GM23338 (cell line): ENCODE measurements at regions not wholly inside any gene's neighbourhood (a gene's known extent, or its start where the extent isn't known, plus 50 kb on each side); places are given as distances from the start of the nearest gene placed in this dataset.

Experiments used
- CREB1 ChIP-seq: fragments of 250-450 bp; sonication (Bioruptor Pico); IDR thresholded peaks from 2 replicates; pipeline ENCODE4 v1.5.0; 2020; ENCODE audit warnings: low read depth, mild to moderate bottlenecking, moderate library complexity
- CTCF ChIP-seq, 2 experiments: fragments of 200-600 bp in 1 of 2; sonication (generic) in 1 of 2; conservative IDR thresholded peaks; 2 replicates each; pipeline versions ENCODE4 v1.5.1 to v1.6.1; 2016 to 2017; ENCODE audit warnings: antibody characterized with exemption in 2 of 2, low read depth in 2 of 2, mild to moderate bottlenecking in 2 of 2, moderate library complexity in 1 of 2
- ETS1 ChIP-seq: IDR thresholded peaks from 2 replicates; pipeline ENCODE4 v1.6.1; 2016; ENCODE audit warnings: antibody characterized with exemption
- EZH2 ChIP-seq: fragments of 200-600 bp; sonication (generic); IDR thresholded peaks from one replicate; pipeline ENCODE4 v1.8.0; 2017; ENCODE audit warnings: antibody characterized with exemption, mild to moderate bottlenecking, low read depth; ENCODE audit not compliant: unreplicated experiment
- EZH2phosphoT487 ChIP-seq: fragments of 200-600 bp; sonication (generic); IDR thresholded peaks from one replicate; pipeline ENCODE4 v1.8.1; 2018; ENCODE audit warnings: antibody characterized with exemption; ENCODE audit not compliant: unreplicated experiment
- JUNB ChIP-seq: IDR thresholded peaks from one replicate; pipeline ENCODE4 v1.6.1; 2016; ENCODE audit warnings: antibody characterized with exemption; ENCODE audit not compliant: unreplicated experiment
- NANOG ChIP-seq: IDR thresholded peaks from 2 replicates; pipeline ENCODE4 v1.6.1; 2016; ENCODE audit warnings: antibody characterized with exemption, borderline replicate concordance
- POLR2AphosphoS5 ChIP-seq: IDR thresholded peaks from 2 replicates; pipeline ENCODE4 v1.6.1; 2016; ENCODE audit warnings: antibody characterized with exemption, low read depth
- REST ChIP-seq: IDR thresholded peaks from one replicate; pipeline ENCODE4 v1.6.1; 2018; ENCODE audit warnings: antibody characterized with exemption; ENCODE audit not compliant: unreplicated experiment
- ZNF114 ChIP-seq: fragments of 250-450 bp; sonication (Bioruptor Pico); IDR thresholded peaks from 2 replicates; pipeline ENCODE4 v1.5.0; 2020; ENCODE audit warnings: mild to moderate bottlenecking, moderate library complexity

GRCh38 chr12:68487721-68488309 lies 122.9 kb upstream of the RAP1B start:
- TF ChIP-seq CTCF (conservative IDR thresholded peaks at IDR 0.05; ENCODE audit: low read depth in 2 of 2), result no peak
- TF ChIP-seq EZH2, result no peak
- TF ChIP-seq POLR2AphosphoS5, result no peak
- no peak for TF ChIP-seq JUNB
- no peak for TF ChIP-seq REST
- TF ChIP-seq EZH2phosphoT487, result no peak
- no peak for TF ChIP-seq CREB1 (CRISPR knock-in tag)
- no peak for TF ChIP-seq NANOG
- no peak for TF ChIP-seq ETS1
- TF ChIP-seq ZNF114 (CRISPR knock-in tag), result no peak
